ENCODE measurements at regions not wholly inside any gene's neighbourhood (a gene's known extent, or its start where the extent isn't known, plus 50 kb on each side); places are given as distances from the start of the nearest gene placed in this dataset.

DNA sequence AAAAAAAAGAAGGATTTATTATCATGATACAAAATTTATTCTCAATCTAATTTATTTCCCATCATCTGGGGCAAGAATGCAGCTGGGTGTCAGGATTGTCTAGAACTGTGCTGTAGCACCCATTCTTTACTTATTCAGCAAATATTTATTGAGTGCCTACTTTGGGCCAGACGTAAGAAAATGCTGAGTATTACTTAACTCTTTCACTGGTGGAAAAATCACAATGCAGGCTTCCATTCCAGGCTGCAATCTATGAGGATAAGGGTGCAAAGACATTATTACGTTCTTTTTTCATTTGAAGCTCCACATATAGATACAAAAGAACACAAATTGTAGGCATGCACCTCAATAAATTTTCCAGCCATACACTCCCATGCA is 86.0 kb upstream of the CDKN3 start:
- TF ChIP-seq POLR2A (IDR thresholded peaks at IDR 0.05), result no peak
- TF ChIP-seq, protein P1, sequence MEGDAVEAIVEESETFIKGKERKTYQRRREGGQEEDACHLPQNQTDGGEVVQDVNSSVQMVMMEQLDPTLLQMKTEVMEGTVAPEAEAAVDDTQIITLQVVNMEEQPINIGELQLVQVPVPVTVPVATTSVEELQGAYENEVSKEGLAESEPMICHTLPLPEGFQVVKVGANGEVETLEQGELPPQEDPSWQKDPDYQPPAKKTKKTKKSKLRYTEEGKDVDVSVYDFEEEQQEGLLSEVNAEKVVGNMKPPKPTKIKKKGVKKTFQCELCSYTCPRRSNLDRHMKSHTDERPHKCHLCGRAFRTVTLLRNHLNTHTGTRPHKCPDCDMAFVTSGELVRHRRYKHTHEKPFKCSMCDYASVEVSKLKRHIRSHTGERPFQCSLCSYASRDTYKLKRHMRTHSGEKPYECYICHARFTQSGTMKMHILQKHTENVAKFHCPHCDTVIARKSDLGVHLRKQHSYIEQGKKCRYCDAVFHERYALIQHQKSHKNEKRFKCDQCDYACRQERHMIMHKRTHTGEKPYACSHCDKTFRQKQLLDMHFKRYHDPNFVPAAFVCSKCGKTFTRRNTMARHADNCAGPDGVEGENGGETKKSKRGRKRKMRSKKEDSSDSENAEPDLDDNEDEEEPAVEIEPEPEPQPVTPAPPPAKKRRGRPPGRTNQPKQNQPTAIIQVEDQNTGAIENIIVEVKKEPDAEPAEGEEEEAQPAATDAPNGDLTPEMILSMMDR (IDR thresholded peaks at IDR 0.05), result no peak
- no peak for TF ChIP-seq POLR2AphosphoS5 (IDR thresholded peaks at IDR 0.05)
- Histone ChIP-seq H3K36me3 (no peaks in the 10 kb centered on the region), H3K27ac (no peak overlapping the region), H3K9me3 (no peaks in the 10 kb centered on the region), H3K4me1 (replicated peaks) (no peaks in the 10 kb centered on the region), H3K4me3 (no peak overlapping the region), H3K27me3 (replicated peaks; ENCODE audit: insufficient read depth) (no peaks in the 10 kb centered on the region)
- DNase-seq (ENCODE audit: low spot score), result no peak
- intact Hi-C loops (cut with DNase I), result no loop called here
- WGBS, result 71% methylated on average over 2 of the region's 2 CpGs

DNA sequence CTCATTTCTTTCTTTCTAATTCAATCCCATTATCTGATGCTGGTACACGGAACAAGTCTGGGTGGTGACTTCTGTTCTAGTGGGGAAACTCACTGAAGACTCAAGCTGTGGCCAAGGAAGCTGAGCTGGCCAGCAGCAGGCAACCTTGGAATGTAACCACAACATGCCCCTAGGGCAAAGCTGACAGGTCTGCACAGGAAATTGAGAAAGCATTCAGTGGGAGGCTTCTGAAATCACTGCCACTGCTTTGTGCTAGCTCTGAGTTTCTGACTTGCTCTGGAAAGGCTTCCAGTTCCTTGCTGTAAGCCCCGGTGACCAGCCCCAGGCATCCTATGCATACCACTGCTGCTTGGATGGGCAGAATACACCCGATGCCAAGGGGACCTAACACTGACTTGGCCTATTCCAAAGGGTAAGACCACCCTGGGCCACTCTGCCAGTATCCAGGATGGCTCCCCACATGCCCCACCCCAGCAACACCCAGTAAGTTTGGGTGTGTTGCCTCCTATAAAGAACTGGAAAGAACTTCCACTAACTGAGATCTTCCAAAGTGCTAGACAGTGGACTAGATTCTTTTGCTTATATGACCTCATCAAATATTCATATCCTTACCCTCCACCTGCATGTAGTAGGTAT is 84.5 kb upstream of the CDKN3 start:
- 19% methylated on average over 3 of the region's 3 CpGs for WGBS
- TF ChIP-seq POLR2AphosphoS5 (IDR thresholded peaks at IDR 0.05) (peak; percentile 70), POLR2A (IDR thresholded peaks at IDR 0.05) (no peak)
- Histone ChIP-seq H3K9me3 (no peaks in the 10 kb centered on the region), H3K27ac (no peak overlapping the region), H3K36me3 (no peaks in the 10 kb centered on the region), H3K4me3 (no peak overlapping the region), H3K27me3 (replicated peaks; ENCODE audit: insufficient read depth) (no peaks in the 10 kb centered on the region), H3K4me1 (replicated peaks) (no peaks in the 10 kb centered on the region)
- peak; percentile 85 for DNase-seq (ENCODE audit: low spot score)
- intact Hi-C loops (cut with DNase I), result no loop called here

DNA sequence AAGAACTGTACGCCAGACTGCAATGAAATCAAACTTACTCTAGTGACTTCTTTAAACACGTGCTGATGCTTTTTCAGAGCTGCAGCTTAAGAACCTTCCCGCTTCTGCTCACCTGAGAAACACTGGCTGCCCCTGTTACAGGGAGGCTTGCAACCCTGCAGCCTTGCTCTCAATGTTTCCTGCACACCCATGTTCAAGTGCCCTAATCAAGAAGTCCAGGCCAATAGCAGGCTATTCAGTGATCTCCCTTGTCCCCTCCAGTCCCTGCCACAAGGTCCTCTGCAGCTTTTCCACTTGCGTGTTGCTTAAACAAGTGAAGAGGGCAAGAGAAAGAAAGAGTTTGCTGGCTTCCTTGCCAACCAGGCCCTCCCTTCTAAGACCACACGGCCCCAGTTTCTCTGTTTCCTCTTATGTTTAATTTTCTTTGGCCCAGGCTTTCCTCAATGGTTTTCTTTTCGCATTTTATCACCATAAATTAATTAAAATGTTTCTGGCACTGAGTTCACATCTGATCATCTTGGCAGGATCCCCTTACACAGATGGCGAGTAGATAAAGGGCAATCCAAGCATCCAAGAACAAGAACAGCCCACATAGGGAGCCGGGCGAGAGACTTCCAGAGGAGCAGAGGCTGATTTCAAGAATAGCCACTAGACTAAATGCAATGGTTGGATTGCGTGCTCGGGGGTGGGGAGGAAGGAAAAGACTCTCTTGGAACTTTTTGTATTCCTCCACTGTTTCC is 82.3 kb upstream of the CDKN3 start:
- no peak overlapping the region for H3K4me3 ChIP-seq
- 70% methylated on average over 11 of the region's 11 CpGs for WGBS
- TF ChIP-seq POLR2A (IDR thresholded peaks at IDR 0.05) (no peak), POLR2AphosphoS5 (IDR thresholded peaks at IDR 0.05) (no peak)
- TF ChIP-seq, protein P1 (IDR thresholded peaks at IDR 0.05), result no peak
- intact Hi-C loops (cut with DNase I), result no loop called here
- no peaks in the 10 kb centered on the region for H3K36me3 ChIP-seq
- H3K4me1 ChIP-seq (replicated peaks), result no peaks in the 10 kb centered on the region
- H3K9me3 ChIP-seq, result no peaks in the 10 kb centered on the region
- H3K27me3 ChIP-seq (replicated peaks; ENCODE audit: insufficient read depth), result no peaks in the 10 kb centered on the region
- DNase-seq (ENCODE audit: low spot score), result no peak
- no peak overlapping the region for H3K27ac ChIP-seq

DNA sequence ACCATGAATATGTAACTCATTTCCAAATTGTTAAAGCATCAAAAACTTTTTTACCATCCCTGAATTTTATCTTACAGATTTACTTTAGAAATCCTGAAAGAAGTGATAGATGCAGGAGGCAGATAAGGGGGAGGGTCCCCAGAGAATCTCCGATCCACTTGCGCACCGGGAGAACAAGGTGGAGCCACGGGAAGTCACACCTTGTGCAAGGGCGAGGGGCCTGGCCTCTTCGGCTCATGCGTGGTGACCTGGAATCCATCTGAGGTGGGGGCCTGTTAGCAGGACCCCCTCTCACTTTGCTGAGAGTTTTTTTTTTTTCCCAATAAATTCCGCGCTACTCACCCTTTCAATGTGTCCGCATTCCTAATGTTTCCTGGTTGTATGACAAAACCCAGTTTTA is 80.2 kb upstream of the CDKN3 start:
- TF ChIP-seq, protein P1 (IDR thresholded peaks at IDR 0.05), result no peak
- no peak for TF ChIP-seq POLR2AphosphoS5 (IDR thresholded peaks at IDR 0.05)
- TF ChIP-seq POLR2A (IDR thresholded peaks at IDR 0.05), result no peak
- intact Hi-C loops (cut with DNase I), result no loop called here
- Histone ChIP-seq H3K27ac (no peak overlapping the region), H3K9me3 (no peaks in the 10 kb centered on the region), H3K4me3 (no peak overlapping the region), H3K27me3 (replicated peaks; ENCODE audit: insufficient read depth) (no peaks in the 10 kb centered on the region), H3K36me3 (no peaks in the 10 kb centered on the region), H3K4me1 (replicated peaks) (no peaks in the 10 kb centered on the region)
- WGBS, result 98% methylated on average over 10 of the region's 10 CpGs
- no peak for DNase-seq (ENCODE audit: low spot score)

DNA sequence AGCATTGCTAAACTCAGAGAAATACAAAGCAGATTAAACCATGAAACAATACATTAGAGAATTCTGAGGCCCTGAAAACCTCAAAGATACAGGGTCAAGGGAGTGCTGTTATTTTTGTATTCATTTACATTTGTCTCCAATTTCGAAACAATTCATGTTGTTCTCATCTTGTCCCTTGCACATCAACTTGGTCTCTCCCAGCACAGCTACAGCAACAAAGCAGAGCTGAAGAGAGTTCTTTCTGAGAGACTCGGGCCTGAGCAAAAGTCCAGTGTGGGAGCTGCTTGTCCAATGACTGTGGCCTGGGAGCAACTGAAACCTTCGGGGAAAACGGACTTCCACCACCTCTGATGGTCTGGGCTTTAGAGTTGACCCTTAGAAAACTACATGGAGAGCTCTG is 79.4 kb upstream of the CDKN3 start:
- H3K27me3 ChIP-seq (replicated peaks; ENCODE audit: insufficient read depth), result no peaks in the 10 kb centered on the region
- no peak for DNase-seq (ENCODE audit: low spot score)
- intact Hi-C loops (cut with DNase I), result no loop called here
- H3K4me1 ChIP-seq (replicated peaks), result no peaks in the 10 kb centered on the region
- no peaks in the 10 kb centered on the region for H3K9me3 ChIP-seq
- WGBS, result 89% methylated on average over 4 of the region's 4 CpGs
- no peaks in the 10 kb centered on the region for H3K36me3 ChIP-seq
- H3K4me3 ChIP-seq, result no peak overlapping the region
- TF ChIP-seq POLR2A (IDR thresholded peaks at IDR 0.05) (no peak), POLR2AphosphoS5 (IDR thresholded peaks at IDR 0.05) (no peak)
- TF ChIP-seq, protein P1 (IDR thresholded peaks at IDR 0.05), result no peak
- H3K27ac ChIP-seq, result no peak overlapping the region
